GM10266 (cell line): ENCODE measurements at regions not wholly inside any gene's neighbourhood (a gene's known extent, or its start where the extent isn't known, plus 50 kb on each side); places are given as distances from the start of the nearest gene placed in this dataset.
"Not testable (repeated sequence)": the region's sequence is repeated elsewhere in the genome, so short reads cannot be mapped to it uniquely, and the experiment has no call there.

ENCODE experiments used
- DNase-seq: peaks from one replicate; pipeline ENCODE4 v3.0.0; 2012; ENCODE audit errors: extremely low spot score
- CTCF ChIP-seq: IDR thresholded peaks from 2 replicates; pipeline ENCODE4 v1.5.1; 2012; ENCODE audit warnings: mild to moderate bottlenecking, low read depth; ENCODE audit not compliant: control insufficient read depth, insufficient read depth; ENCODE audit errors: missing control alignments

- TF ChIP-seq CTCF, result no peak
- DNase-seq, result no peak
Measured at GRCh38 chr3:187507905-187508304, 139.7 kb downstream of the RTP4 start.

GRCh38 chr3:187507266-187507665 is 139.1 kb downstream of the RTP4 start:
- TF ChIP-seq CTCF, result no peak

DNA sequence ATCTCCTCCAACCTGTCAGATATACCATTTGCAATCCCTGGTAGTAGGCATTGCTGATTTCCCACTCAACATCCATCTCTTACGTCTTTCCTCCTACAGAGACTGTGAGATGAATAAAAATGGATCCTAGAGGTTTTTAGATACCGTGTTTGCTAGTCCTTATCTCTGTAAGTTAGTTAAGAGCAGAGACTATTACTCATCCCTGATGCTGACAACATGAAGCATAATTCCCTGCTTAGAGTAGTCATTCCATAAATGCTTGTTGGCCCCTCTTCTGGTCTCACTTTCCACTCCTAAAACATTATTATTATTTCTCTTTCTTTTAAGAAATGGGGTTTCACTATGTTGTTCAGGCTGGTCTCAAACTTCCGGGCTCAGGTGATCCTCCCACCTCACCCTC is 136.2 kb downstream of the RTP4 start:
- DNase-seq, result no peak
- no peak for TF ChIP-seq CTCF

More at GRCh38 chr3:187507266-187507665, 139.1 kb downstream of the RTP4 start:
- no peak for DNase-seq

- no peak for DNase-seq
- no peak for TF ChIP-seq CTCF
Measured at GRCh38 chr3:187498211-187498724, 130.1 kb downstream of the RTP4 start.

DNA sequence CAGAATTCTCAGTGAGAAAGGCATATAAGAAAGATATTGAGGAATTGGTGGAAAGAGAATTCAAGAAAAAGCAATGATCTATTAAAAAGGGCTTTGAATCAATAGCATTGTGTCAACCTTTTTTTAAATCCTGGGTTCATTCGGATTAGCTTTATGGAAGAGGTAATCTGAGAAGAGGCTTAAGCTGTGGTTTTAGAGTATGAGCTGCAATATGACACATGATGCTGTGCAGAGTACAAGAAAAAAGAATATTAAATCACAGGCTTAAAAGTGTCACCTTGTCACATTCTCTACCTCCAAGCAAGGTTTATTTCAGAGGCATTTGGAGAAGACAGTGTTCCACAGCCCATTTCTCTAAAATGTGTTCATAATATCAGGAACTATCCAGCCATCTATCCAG is 128.9 kb downstream of the RTP4 start:
- DNase-seq, result no peak
- TF ChIP-seq CTCF, result no peak

GRCh38 chr3:187494056-187494455 is 125.9 kb downstream of the RTP4 start:
- DNase-seq, result not testable (repeated sequence)

GRCh38 chr3:187491371-187491770 is 123.2 kb downstream of the RTP4 start:
- no peak for TF ChIP-seq CTCF
- no peak for DNase-seq

DNA sequence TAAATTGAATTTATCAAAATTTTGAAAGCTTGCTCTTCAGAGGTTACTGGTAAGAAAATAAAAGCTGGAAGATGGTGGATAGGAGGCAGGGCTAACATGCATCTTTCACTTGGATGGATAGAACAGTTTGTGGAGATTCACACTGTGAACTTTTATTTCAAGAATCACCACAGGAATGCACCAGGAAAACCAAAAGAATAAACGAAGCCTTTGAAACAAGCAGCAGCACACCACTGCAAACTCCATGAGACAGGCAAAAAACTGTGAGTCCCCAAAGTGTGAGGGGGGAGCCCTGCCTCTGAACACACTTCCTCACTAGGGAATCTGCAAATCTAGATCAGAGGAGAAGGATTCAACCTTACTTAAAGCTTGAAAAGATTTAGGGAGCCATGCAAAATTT is 122.2 kb downstream of the RTP4 start:
- DNase-seq, result no peak

More for the DNA sequence above, 122.2 kb downstream of the RTP4 start:
- TF ChIP-seq CTCF, result no peak
